ENCODE measurements at regions not wholly inside any gene's neighbourhood (a gene's known extent, or its start where the extent isn't known, plus 50 kb on each side); places are given as distances from the start of the nearest gene placed in this dataset.

DNA sequence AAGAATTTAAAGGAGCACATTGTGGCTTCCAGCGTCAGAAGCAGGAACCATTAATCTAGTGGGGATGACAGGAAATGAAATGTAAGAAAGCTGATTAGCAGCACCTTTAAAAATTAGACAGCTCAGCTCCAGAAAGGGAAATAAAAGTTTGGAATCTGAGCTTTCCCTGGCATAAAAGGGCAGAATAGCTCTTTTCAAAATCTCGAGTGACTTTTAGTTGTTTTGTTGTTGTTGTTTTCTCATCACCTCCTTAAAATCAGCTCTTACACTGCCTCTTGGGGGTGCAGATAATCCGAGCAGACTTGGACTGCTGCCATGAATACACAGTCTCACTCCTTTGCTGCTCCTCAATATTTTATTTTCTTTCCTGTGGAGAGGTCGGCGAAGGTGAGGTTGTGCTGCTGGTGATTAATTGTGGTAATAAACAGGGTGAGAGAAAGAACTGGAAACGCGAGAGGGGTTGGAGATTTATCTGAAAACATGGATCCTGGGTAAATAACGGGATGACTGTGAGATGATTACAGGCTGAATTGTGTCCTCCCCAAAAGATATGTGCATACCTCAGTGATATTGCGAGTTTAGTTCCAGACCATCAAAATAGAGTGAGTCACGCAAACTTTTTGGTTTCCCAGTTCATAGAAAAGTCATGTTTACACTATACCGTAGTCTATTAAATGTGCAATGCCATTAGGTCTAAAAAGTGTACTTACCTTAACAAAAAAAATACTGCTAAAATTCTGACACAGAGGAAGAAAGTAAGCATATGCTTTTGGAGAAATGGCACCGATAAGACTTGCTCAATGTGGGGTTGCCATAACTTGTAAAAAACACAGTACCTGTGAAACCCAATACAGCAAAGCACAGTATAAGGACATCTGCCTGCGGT, 787.7 kb downstream of the UQCRFS1 start:
- TF ChIP-seq, protein P1, sequence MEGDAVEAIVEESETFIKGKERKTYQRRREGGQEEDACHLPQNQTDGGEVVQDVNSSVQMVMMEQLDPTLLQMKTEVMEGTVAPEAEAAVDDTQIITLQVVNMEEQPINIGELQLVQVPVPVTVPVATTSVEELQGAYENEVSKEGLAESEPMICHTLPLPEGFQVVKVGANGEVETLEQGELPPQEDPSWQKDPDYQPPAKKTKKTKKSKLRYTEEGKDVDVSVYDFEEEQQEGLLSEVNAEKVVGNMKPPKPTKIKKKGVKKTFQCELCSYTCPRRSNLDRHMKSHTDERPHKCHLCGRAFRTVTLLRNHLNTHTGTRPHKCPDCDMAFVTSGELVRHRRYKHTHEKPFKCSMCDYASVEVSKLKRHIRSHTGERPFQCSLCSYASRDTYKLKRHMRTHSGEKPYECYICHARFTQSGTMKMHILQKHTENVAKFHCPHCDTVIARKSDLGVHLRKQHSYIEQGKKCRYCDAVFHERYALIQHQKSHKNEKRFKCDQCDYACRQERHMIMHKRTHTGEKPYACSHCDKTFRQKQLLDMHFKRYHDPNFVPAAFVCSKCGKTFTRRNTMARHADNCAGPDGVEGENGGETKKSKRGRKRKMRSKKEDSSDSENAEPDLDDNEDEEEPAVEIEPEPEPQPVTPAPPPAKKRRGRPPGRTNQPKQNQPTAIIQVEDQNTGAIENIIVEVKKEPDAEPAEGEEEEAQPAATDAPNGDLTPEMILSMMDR (IDR thresholded peaks at IDR 0.05; ENCODE audit: low read depth, low read length) = no peak
- DNase-seq (ENCODE audit: extremely low read depth, low read depth) = no peak

DNA sequence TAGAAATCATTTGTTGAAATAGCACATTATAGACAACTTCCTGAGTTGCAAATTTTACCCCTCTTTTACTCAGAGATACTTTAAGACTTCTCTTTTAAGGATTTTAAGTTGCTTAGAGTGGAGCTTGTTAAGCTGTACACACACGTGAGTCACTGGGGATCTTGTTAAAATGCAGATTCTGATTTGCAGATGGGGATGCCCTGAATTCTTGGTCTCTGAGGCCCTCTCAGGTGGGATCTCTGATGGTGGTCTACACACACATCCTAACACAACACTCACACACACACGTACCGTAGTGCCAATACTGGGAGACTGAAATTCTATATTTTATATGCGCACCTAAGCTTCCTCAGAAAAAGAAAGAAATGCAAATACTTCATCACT, 788.3 kb downstream of the UQCRFS1 start:
- TF ChIP-seq, protein P1 (IDR thresholded peaks at IDR 0.05; ENCODE audit: low read depth, low read length) = no peak
- no peak for DNase-seq (ENCODE audit: extremely low read depth, low read depth)

DNA sequence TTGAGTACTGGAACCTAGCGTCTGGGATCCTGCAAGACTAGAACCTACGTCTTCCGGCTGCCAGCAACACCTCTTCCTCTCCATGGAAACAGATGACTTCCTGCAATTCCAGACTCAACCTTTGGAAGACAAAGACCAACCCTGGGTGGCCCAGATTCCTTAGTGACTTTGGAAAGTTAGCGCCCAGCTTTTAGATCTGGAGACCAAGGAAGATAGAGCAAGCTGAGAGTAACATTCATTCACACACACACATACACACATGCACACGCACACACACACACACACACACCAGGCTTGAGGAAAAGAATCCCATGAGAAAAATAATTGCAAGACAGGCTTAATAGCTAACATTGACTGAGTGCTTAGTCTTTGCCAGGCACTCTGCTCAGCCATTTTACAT, 788.9 kb downstream of the UQCRFS1 start:
- DNase-seq (ENCODE audit: extremely low read depth, low read depth) = no peak
- TF ChIP-seq, protein P1 (IDR thresholded peaks at IDR 0.05; ENCODE audit: low read depth, low read length) = no peak

DNA sequence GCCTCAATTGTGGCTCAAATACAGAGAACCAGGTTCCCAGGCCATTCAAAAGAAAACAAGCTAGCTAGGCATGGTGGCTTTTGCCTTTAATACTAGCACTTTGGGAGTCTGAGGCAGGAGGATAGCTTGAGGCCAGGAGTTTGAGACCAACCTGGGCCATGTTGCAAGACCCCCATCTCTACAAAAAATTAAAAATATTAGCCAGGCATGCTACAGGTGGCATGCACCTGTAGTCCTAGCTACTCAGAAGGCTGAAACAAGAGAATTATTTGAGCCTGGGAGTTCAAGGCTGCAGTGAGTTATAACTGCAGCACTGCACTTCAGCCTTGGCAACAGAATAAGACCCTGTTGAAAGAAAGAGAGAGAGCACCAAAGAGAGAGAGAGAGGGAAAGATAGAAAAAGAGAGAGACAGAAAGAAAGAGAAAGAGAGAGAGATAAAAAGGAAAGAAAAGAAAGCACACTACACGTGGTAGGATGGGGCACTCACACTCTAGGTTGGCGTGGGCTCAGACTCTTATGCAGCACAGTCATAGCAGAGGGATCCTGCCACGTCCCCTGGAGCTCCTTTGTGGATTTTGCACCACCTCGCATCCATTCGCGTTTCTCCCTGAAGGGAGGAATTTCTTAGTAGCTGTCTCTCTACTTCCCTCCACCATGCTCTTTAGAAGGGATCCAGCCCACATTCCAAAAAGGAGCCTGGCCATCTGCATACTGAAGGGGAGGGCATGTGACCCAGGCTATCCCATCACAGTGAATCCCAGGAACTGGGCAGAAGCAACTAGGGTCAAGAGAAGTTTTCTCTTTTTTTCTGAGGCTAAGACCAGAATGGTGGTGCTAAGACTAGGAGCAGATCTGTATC, 789.9 kb downstream of the UQCRFS1 start:
- TF ChIP-seq, protein P1 (IDR thresholded peaks at IDR 0.05; ENCODE audit: low read depth, low read length) = no peak
- DNase-seq (ENCODE audit: extremely low read depth, low read depth) = no peak

GRCh38 chr19:28422046-28422445, 790.9 kb downstream of the UQCRFS1 start:
- DNase-seq (ENCODE audit: extremely low read depth, low read depth) = no peak
- TF ChIP-seq, protein P1 (IDR thresholded peaks at IDR 0.05; ENCODE audit: low read depth, low read length) = no peak

- TF ChIP-seq, protein P1 (IDR thresholded peaks at IDR 0.05; ENCODE audit: low read depth, low read length) = no peak
- no peak for DNase-seq (ENCODE audit: extremely low read depth, low read depth)
Observed at GRCh38 chr19:28420811-28421550, 792.0 kb downstream of the UQCRFS1 start.

Data from AG09319 (cell line).